HFF-Myc (cell line): ENCODE measurements at regions not wholly inside any gene's neighbourhood (a gene's known extent, or its start where the extent isn't known, plus 50 kb on each side); places are given as distances from the start of the nearest gene placed in this dataset.

ENCODE experiments used
- DNase-seq: peaks from one replicate; pipeline ENCODE4 v3.0.0-alpha.2; 2011; ENCODE audit warnings: low read depth; ENCODE audit errors: extremely low read depth
- H3K4me3 ChIP-seq: replicated peaks from 2 replicates; pipeline ENCODE4 v1.5.1; 2011; ENCODE audit warnings: low read depth, mild to moderate bottlenecking, control low read depth, low read length
- TF ChIP-seq, protein P1 (sequence below): IDR thresholded peaks from 2 replicates; pipeline ENCODE4 v1.5.1; 2012; ENCODE audit warnings: mild to moderate bottlenecking, low read depth, low read length, control low read depth; ENCODE audit errors: missing control alignments

- no peak for DNase-seq
- TF ChIP-seq, protein P1, sequence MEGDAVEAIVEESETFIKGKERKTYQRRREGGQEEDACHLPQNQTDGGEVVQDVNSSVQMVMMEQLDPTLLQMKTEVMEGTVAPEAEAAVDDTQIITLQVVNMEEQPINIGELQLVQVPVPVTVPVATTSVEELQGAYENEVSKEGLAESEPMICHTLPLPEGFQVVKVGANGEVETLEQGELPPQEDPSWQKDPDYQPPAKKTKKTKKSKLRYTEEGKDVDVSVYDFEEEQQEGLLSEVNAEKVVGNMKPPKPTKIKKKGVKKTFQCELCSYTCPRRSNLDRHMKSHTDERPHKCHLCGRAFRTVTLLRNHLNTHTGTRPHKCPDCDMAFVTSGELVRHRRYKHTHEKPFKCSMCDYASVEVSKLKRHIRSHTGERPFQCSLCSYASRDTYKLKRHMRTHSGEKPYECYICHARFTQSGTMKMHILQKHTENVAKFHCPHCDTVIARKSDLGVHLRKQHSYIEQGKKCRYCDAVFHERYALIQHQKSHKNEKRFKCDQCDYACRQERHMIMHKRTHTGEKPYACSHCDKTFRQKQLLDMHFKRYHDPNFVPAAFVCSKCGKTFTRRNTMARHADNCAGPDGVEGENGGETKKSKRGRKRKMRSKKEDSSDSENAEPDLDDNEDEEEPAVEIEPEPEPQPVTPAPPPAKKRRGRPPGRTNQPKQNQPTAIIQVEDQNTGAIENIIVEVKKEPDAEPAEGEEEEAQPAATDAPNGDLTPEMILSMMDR, result no peak
- H3K4me3 ChIP-seq, result no peak overlapping the region
Observed at GRCh38 chr5:128774605-128775004, 190.7 kb upstream of the SLC27A6 start.

- DNase-seq, result no peak
Observed at GRCh38 chr5:128775558-128775957, 189.7 kb upstream of the SLC27A6 start.

DNA sequence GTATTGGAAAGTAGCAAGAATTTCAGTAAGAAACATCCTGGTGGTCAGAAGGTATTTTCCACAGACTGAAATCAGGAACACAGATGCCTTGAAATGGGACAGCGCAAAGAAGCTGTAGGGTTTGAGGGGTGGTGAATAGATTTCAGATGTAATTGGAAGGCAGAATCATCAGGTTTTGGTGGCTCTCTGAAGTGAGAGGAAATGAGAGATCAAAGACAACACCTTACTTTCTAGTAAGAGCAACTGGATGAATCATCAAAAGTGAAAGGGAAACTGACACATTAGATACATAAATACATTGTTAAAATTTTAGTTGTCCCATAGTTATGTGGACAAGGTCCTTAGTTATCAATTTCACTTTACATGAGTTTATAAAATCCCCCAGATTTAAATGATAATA, 188.2 kb upstream of the SLC27A6 start:
- TF ChIP-seq, protein P1, result no peak
- no peak overlapping the region for H3K4me3 ChIP-seq
- no peak for DNase-seq

More at GRCh38 chr5:128775558-128775957, 189.7 kb upstream of the SLC27A6 start:
- TF ChIP-seq, protein P1, result no peak
- H3K4me3 ChIP-seq, result no peak overlapping the region

DNA sequence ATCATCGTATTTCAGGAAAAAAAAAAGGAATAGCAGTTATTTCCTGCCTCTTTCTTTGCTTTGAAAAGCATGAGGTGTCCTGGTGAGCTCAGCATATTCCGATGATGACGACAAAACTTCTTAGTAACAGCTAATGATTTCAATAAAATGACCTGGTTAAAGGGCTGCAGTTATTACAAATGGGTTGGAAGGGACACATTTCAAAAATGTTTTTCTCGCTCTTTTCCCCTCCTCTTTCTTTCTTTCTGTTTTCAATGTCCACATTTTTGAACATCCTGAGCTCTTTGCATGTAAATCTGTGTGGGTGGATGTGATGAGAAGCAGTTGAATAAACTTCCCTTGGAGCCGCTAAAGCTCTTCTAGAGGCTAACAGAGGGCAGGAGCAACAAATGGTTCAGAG, 186.8 kb upstream of the SLC27A6 start:
- no peak overlapping the region for H3K4me3 ChIP-seq
- no peak for DNase-seq
- TF ChIP-seq, protein P1, result no peak

DNA sequence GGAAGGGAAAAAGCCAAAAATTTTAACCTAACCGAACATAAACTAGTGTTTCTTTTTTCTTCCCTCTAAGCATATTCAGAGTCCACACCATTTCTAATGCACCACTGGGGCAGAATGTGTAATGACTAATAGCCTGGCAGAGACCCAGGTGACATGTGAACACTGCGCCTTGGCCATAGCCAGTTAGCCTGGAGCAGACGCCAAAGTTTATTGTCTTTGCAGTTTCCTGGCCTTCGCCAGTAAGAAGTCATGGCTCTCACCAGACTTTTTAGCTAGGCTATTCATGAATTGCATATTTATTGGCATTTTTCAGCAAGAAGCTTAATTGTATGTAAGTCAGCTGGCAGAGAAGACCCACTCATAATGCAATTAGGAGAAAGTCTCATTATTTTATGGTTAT, 182.8 kb upstream of the SLC27A6 start:
- TF ChIP-seq, protein P1, result no peak
- peak; percentile 88 for DNase-seq
- H3K4me3 ChIP-seq, result no peak overlapping the region

- DNase-seq, result no peak
- TF ChIP-seq, protein P1, result no peak
- H3K4me3 ChIP-seq, result no peak overlapping the region
Observed at GRCh38 chr5:128784726-128785125, 180.6 kb upstream of the SLC27A6 start.

GRCh38 chr5:128791312-128791711, 174.0 kb upstream of the SLC27A6 start:
- TF ChIP-seq, protein P1, result no peak
- no peak for DNase-seq
- H3K4me3 ChIP-seq, result no peak overlapping the region
